ENCODE measurements at regions not wholly inside any gene's neighbourhood (a gene's known extent, or its start where the extent isn't known, plus 50 kb on each side); places are given as distances from the start of the nearest gene placed in this dataset.
A peak's percentile ranks its signal among the peaks of the same experiment; 100 is the strongest.
"Not testable (repeated sequence)": the region's sequence is repeated elsewhere in the genome, so short reads cannot be mapped to it uniquely, and the experiment has no call there.

DNA sequence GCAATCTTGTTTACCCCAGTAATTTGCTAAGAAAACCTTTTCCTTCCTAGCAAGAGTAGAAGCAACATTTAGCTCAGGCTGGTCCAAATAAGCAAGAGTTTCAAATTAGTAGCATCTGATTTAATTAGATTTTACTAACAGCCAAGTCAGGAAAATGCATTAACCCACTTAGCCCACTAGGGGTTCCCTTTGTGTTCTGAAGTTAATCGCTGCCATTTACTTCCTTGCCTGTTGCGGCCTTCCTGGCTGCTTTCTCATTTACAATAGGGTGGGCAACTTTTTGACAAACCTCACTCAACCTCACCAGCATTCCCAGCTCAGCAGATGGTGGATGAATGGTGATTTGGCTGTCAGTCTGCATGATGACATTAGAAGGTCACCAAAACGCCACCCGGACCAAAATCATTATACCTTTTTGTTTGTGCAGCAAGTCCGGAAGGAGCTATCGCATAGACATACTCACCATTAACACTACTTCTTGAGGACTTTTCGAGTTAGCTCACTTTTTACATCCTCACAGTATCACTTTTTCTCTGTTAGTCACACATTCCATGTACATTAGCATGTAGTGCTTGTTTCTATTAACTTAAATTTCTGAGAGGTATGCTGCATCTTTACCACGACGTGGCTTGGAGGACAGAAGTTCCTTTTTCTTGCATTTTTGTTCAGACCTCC lies 101.5 kb upstream of the SETBP1 start:
- Histone ChIP-seq H3K36me3 (ENCODE audit: control insufficient read depth, insufficient read depth, low read length) (no peaks in the 10 kb centered on the region), H3K4me3 (ENCODE audit: low read depth, low read length) (no peak overlapping the region), H3K27me3 (ENCODE audit: control insufficient read depth, insufficient read depth, low read length) (no peaks in the 10 kb centered on the region)
- no peak for DNase-seq (ENCODE audit: low read depth)
- peak; percentile 51 for TF ChIP-seq CTCF (IDR thresholded peaks at IDR 0.05; ENCODE audit: insufficient read depth, low read length, poor library complexity, severe bottlenecking)

DNA sequence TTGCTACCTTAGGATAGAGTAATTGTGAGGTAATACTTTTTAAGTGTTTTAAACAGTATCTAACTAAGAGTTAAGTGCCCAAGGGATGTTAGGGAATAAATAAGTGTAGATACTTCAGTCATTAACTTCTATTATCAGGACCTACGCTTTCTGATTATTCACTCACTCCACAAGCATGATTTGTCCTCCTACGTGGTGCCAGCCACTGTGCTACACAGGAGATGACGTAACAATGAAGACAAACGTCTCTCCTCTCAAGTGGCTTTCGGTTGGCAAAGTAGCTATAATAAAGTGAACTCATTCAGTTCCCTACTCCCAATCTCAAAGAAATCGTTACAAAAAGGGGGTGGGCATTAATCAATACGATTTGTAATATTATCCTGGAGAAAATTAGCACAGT lies 100.9 kb upstream of the SETBP1 start:
- Histone ChIP-seq H3K27me3 (ENCODE audit: control insufficient read depth, insufficient read depth, low read length) (no peaks in the 10 kb centered on the region), H3K4me3 (ENCODE audit: low read depth, low read length) (no peak overlapping the region), H3K36me3 (ENCODE audit: control insufficient read depth, insufficient read depth, low read length) (no peaks in the 10 kb centered on the region)
- no peak for DNase-seq (ENCODE audit: low read depth)
- TF ChIP-seq CTCF (IDR thresholded peaks at IDR 0.05; ENCODE audit: insufficient read depth, low read length, poor library complexity, severe bottlenecking): no peak

DNA sequence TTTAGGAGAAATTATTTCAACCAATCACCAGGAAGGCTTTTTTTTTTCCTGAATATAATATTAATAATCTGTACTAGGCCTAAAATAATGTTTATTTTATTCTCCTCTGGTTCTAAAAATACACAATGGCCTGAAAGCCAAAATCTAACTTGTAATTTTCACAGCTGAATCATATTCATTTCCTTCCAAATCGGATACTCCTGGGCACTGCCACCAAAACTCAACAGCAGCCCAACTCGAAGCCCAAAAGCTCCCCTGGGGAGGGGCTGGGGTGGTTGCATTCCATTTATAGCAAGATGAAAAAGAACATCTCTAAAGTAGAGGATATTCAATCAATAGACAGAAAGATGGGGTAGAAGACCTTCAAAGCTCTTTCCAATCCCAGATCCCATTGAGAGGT lies 100.5 kb upstream of the SETBP1 start:
- DNase-seq (ENCODE audit: low read depth): no peak
- Histone ChIP-seq H3K4me3 (ENCODE audit: low read depth, low read length) (no peak overlapping the region), H3K27me3 (ENCODE audit: control insufficient read depth, insufficient read depth, low read length) (no peaks in the 10 kb centered on the region), H3K36me3 (ENCODE audit: control insufficient read depth, insufficient read depth, low read length) (no peaks in the 10 kb centered on the region)
- TF ChIP-seq CTCF (IDR thresholded peaks at IDR 0.05; ENCODE audit: insufficient read depth, low read length, poor library complexity, severe bottlenecking): no peak

- H3K36me3 ChIP-seq (ENCODE audit: control insufficient read depth, insufficient read depth, low read length); H3K27me3 ChIP-seq (ENCODE audit: control insufficient read depth, insufficient read depth, low read length); H3K4me3 ChIP-seq (ENCODE audit: low read depth, low read length); DNase-seq (ENCODE audit: low read depth): not testable (repeated sequence)
Observed at GRCh38 chr18:44580782-44581181, 99.9 kb upstream of the SETBP1 start.

DNA sequence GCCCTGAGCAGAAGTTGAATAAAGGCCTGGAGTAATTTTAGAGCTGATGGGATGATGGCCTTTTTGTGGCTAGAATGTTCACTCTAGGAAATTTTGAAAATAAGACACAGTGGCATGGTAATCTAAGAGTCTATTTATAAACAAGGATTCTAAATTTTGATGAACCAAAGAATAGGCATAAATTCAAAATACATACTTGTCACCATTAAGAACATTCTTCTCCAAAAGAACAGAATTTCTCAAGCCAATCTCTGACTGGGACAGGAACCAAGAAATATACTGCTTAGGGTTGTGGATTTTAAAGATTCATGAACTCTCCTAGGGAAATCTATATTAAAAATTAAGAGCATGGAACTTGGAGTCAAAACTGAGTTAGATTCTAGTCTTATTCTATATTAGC lies 98.2 kb upstream of the SETBP1 start:
- Histone ChIP-seq H3K36me3 (ENCODE audit: control insufficient read depth, insufficient read depth, low read length) (no peaks in the 10 kb centered on the region), H3K4me3 (ENCODE audit: low read depth, low read length) (no peak overlapping the region), H3K27me3 (ENCODE audit: control insufficient read depth, insufficient read depth, low read length) (no peaks in the 10 kb centered on the region)
- TF ChIP-seq CTCF (IDR thresholded peaks at IDR 0.05; ENCODE audit: insufficient read depth, low read length, poor library complexity, severe bottlenecking): no peak
- no peak for DNase-seq (ENCODE audit: low read depth)

DNA sequence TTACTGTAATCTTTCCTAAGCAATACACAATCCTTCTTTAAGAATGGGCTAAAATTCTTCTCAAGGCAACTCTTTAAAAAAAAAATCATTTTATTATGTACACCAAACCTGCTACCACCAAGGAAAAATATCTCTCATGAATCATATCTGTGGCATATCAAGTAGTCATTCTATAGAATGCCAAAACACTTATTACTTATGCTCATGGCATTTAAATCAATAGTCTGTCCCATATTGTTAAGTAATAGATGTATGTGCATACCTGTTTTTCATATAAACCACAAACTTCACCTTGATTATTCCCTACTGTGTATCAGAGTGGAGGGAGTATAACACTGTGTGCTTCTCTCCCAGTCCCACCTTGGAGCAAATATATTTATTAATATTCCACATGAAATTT lies 95.8 kb upstream of the SETBP1 start:
- Histone ChIP-seq H3K27me3 (ENCODE audit: control insufficient read depth, insufficient read depth, low read length) (no peaks in the 10 kb centered on the region), H3K36me3 (ENCODE audit: control insufficient read depth, insufficient read depth, low read length) (no peaks in the 10 kb centered on the region), H3K4me3 (ENCODE audit: low read depth, low read length) (no peak overlapping the region)
- DNase-seq (ENCODE audit: low read depth): no peak
- TF ChIP-seq CTCF (IDR thresholded peaks at IDR 0.05; ENCODE audit: insufficient read depth, low read length, poor library complexity, severe bottlenecking): no peak

All from kidney epithelial cell (primary cell).